Liver (tissue), 8 donors: ENCODE measurements at regions not wholly inside any gene's neighbourhood (a gene's known extent, or its start where the extent isn't known, plus 50 kb on each side); places are given as distances from the start of the nearest gene placed in this dataset.

ENCODE experiments used
- DNase-seq: peaks from one replicate; pipeline ENCODE4 v3.0.0-alpha.2; 2017; ENCODE audit warnings: low spot score
- H3K27ac ChIP-seq, 2 donors: one replicate each; pipeline ENCODE4 v1.7.0; 2013; ENCODE audit warnings: inconsistent platforms in 2 of 2, low read length in 2 of 2, control low read depth in 1 of 2, low read depth in 1 of 2, mild to moderate bottlenecking in 1 of 2
- H3K27me3 ChIP-seq, 4 donors: one replicate each; pipeline versions ENCODE4 v1.6.1 to v1.7.0; 2013; ENCODE audit warnings: low read length in 3 of 4, inconsistent platforms in 1 of 4, mild to moderate bottlenecking in 1 of 4, moderate library complexity in 1 of 4; ENCODE audit not compliant: control insufficient read depth in 4 of 4, insufficient read depth in 4 of 4
- H3K36me3 ChIP-seq, 4 donors: one replicate each; pipeline versions ENCODE4 v1.6.1 to v1.7.0; 2013; ENCODE audit warnings: low read length in 3 of 4, mild to moderate bottlenecking in 3 of 4, low read depth in 1 of 4, moderate library complexity in 1 of 4; ENCODE audit not compliant: control insufficient read depth in 4 of 4, insufficient read depth in 3 of 4
- H3K4me1 ChIP-seq, 4 donors: one replicate each; pipeline versions ENCODE4 v1.6.1 to v1.7.0; 2013; ENCODE audit warnings: low read length in 3 of 4, mild to moderate bottlenecking in 3 of 4, moderate library complexity in 1 of 4; ENCODE audit not compliant: control insufficient read depth in 4 of 4, insufficient read depth in 4 of 4
- H3K4me3 ChIP-seq, 3 donors: one replicate each; pipeline versions ENCODE4 v1.6.1 to v1.7.0; 2013; ENCODE audit warnings: low read length in 3 of 3, control low read depth in 1 of 3, low read depth in 1 of 3, mild to moderate bottlenecking in 1 of 3
- H3K9ac ChIP-seq, 2 donors: one replicate each; pipeline ENCODE4 v1.7.0; 2013; ENCODE audit warnings: low read length in 2 of 2, mild to moderate bottlenecking in 2 of 2, moderate library complexity in 2 of 2, control low read depth in 1 of 2, low read depth in 1 of 2
- H3K9me3 ChIP-seq, 4 donors: one replicate each; pipeline versions ENCODE4 v1.6.1 to v1.7.0; 2013; ENCODE audit warnings: low read length in 3 of 4; ENCODE audit not compliant: control insufficient read depth in 4 of 4
- EGR1 ChIP-seq, 2 donors: IDR thresholded peaks; 2 replicates each; pipeline ENCODE4 v1.6.1; 2016 to 2018; ENCODE audit warnings: antibody characterized with exemption in 2 of 2, low read depth in 2 of 2
- FOXA1 ChIP-seq: IDR thresholded peaks from 2 replicates; pipeline ENCODE4 v1.6.1; 2016; ENCODE audit warnings: antibody characterized with exemption
- FOXA2 ChIP-seq: IDR thresholded peaks from 2 replicates; pipeline ENCODE4 v1.6.1; 2016; ENCODE audit warnings: antibody characterized with exemption
- GABPA ChIP-seq, 2 donors: IDR thresholded peaks in 1 of 2; conservative IDR thresholded peaks in 1 of 2; 2 replicates each; pipeline ENCODE4 v1.6.1; 2016; ENCODE audit warnings: antibody characterized with exemption in 2 of 2, mild to moderate bottlenecking in 1 of 2, moderate library complexity in 1 of 2
- HNF4A ChIP-seq, 2 donors: conservative IDR thresholded peaks; 2 replicates each; pipeline ENCODE4 v1.6.1; 2016; ENCODE audit warnings: antibody characterized with exemption in 2 of 2, mild to moderate bottlenecking in 2 of 2
- HNF4G ChIP-seq: IDR thresholded peaks from 2 replicates; pipeline ENCODE4 v1.6.1; 2016; ENCODE audit warnings: antibody characterized with exemption
- JUND ChIP-seq, 2 donors: IDR thresholded peaks; 2 replicates each; pipeline ENCODE4 v1.6.1; 2016; ENCODE audit warnings: antibody characterized with exemption in 2 of 2
- MAX ChIP-seq: IDR thresholded peaks from 2 replicates; pipeline ENCODE4 v1.6.1; 2016; ENCODE audit warnings: antibody characterized with exemption
- NR2F2 ChIP-seq: IDR thresholded peaks from 2 replicates; pipeline ENCODE4 v1.6.1; 2016; ENCODE audit warnings: antibody characterized with exemption
- RAD21 ChIP-seq, 2 donors: IDR thresholded peaks; 2 replicates each; pipeline ENCODE4 v1.6.1; 2016; ENCODE audit warnings: antibody characterized with exemption in 2 of 2, mild to moderate bottlenecking in 2 of 2
- REST ChIP-seq: IDR thresholded peaks from 2 replicates; pipeline ENCODE4 v1.6.1; 2016; ENCODE audit warnings: antibody characterized with exemption, mild to moderate bottlenecking
- RXRA ChIP-seq, 2 donors: IDR thresholded peaks; 2 replicates each; pipeline ENCODE4 v1.6.1; 2017 to 2018; ENCODE audit warnings: antibody characterized with exemption in 2 of 2, mild to moderate bottlenecking in 1 of 2
- SP1 ChIP-seq: IDR thresholded peaks from 2 replicates; pipeline ENCODE4 v1.6.1; 2018; ENCODE audit warnings: antibody characterized with exemption, mild to moderate bottlenecking
- TAF1 ChIP-seq: conservative IDR thresholded peaks from 2 replicates; pipeline ENCODE4 v1.6.1; 2016; ENCODE audit warnings: antibody characterized with exemption, mild to moderate bottlenecking
- YY1 ChIP-seq: IDR thresholded peaks from 2 replicates; pipeline ENCODE4 v1.6.1; 2016; ENCODE audit warnings: antibody characterized with exemption, mild to moderate bottlenecking
- WGBS: extraction: QIAGEN DNeasy Blood & Tissue Kit; methylation state at CpG from one replicate; pipeline ENCODE4 v1.1.7; 2013; 5-methylcytosine and 5-hydroxymethylcytosine counted together
- TF ChIP-seq, protein P1 (sequence below): IDR thresholded peaks from 2 replicates; pipeline ENCODE4 v1.6.1; 2016; ENCODE audit warnings: antibody characterized with exemption
- TF ChIP-seq, protein P2 (sequence below): IDR thresholded peaks from 2 replicates; pipeline ENCODE4 v1.6.1; 2016; ENCODE audit warnings: antibody characterized with exemption
- TF ChIP-seq, protein P3 (sequence below): fragments of 150-350 bp; IDR thresholded peaks from 2 replicates; pipeline ENCODE4 v1.5.1; 2017; ENCODE audit warnings: improper control_type of control experiment, low read depth, low read length; ENCODE audit not compliant: missing input control
- donor health status: healthy.
- donor health status: healthy.
- donor health status: healthy.
- donor health status: healthy.
- donor health status: healthy.

DNA sequence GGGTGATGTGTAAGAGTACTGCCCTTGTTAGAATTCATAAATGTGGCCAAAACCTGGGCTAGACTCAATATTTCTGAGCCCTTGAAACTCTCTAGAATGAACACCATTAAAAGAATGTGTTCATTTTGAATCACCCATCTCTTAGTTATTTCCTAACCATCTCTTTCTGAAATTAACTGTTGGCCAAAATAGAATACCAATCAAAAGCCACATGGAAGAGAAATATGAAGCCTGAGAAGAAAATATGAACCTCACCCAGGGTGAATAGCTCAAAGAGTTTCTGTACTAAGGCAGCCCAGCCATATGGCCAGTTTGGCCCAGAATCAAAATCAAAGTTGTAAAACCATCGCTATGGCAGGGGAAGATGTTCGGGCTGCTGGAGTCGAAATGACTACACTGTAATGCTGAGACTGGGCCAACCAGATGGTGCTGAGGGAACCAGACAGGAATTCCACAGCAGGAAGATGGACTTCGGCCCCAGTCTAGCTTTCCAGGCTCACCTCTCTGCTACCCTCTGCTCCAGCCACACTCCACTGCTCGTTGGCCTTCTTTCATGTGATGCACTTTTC, 154.3 kb upstream of the ZFHX3 start:
- Histone ChIP-seq H3K9ac (no peak overlapping the region), H3K36me3 (no peaks in the 10 kb centered on the region), H3K4me1 (peaks cover 0 to 24% (median 20%) of the 10 kb centered on the region in 4 donors), H3K9me3 (no peaks in the 10 kb centered on the region), H3K4me3 (no peak overlapping the region), H3K27ac (no peak overlapping the region), H3K27me3 (no peaks in the 10 kb centered on the region)
- no peak for TF ChIP-seq EGR1 (IDR thresholded peaks at IDR 0.05; ENCODE audit: low read depth in 2 of 2)
- peak; percentile 69 for TF ChIP-seq SP1
- TF ChIP-seq GABPA (IDR thresholded peaks at IDR 0.05 in 1 of 2, conservative IDR thresholded peaks at IDR 0.05 in 1 of 2): no peak
- TF ChIP-seq HNF4A (conservative IDR thresholded peaks at IDR 0.05): peak; percentile 92 to 94
- no peak for TF ChIP-seq YY1
- TF ChIP-seq JUND (IDR thresholded peaks at IDR 0.05): no peak
- peak; percentile 33 to 53 for TF ChIP-seq RAD21 (IDR thresholded peaks at IDR 0.05)
- TF ChIP-seq REST: no peak
- peak; percentile 88 for TF ChIP-seq HNF4G
- TF ChIP-seq, protein P1, sequence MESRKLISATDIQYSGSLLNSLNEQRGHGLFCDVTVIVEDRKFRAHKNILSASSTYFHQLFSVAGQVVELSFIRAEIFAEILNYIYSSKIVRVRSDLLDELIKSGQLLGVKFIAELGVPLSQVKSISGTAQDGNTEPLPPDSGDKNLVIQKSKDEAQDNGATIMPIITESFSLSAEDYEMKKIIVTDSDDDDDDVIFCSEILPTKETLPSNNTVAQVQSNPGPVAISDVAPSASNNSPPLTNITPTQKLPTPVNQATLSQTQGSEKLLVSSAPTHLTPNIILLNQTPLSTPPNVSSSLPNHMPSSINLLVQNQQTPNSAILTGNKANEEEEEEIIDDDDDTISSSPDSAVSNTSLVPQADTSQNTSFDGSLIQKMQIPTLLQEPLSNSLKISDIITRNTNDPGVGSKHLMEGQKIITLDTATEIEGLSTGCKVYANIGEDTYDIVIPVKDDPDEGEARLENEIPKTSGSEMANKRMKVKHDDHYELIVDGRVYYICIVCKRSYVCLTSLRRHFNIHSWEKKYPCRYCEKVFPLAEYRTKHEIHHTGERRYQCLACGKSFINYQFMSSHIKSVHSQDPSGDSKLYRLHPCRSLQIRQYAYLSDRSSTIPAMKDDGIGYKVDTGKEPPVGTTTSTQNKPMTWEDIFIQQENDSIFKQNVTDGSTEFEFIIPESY: no peak
- no peak for TF ChIP-seq FOXA2
- TF ChIP-seq FOXA1: no peak
- TF ChIP-seq, protein P2, sequence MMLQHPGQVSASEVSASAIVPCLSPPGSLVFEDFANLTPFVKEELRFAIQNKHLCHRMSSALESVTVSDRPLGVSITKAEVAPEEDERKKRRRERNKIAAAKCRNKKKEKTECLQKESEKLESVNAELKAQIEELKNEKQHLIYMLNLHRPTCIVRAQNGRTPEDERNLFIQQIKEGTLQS: no peak
- TF ChIP-seq RXRA (IDR thresholded peaks at IDR 0.05): peak; percentile 53 to 60
- TF ChIP-seq MAX: no peak
- TF ChIP-seq TAF1: no peak
- TF ChIP-seq NR2F2: no peak
- TF ChIP-seq, protein P3, sequence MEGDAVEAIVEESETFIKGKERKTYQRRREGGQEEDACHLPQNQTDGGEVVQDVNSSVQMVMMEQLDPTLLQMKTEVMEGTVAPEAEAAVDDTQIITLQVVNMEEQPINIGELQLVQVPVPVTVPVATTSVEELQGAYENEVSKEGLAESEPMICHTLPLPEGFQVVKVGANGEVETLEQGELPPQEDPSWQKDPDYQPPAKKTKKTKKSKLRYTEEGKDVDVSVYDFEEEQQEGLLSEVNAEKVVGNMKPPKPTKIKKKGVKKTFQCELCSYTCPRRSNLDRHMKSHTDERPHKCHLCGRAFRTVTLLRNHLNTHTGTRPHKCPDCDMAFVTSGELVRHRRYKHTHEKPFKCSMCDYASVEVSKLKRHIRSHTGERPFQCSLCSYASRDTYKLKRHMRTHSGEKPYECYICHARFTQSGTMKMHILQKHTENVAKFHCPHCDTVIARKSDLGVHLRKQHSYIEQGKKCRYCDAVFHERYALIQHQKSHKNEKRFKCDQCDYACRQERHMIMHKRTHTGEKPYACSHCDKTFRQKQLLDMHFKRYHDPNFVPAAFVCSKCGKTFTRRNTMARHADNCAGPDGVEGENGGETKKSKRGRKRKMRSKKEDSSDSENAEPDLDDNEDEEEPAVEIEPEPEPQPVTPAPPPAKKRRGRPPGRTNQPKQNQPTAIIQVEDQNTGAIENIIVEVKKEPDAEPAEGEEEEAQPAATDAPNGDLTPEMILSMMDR: no peak
- DNase-seq: no peak
- 29% methylated on average over 5 of the region's 5 CpGs for WGBS
